ENCODE measurements at regions not wholly inside any gene's neighbourhood (a gene's known extent, or its start where the extent isn't known, plus 50 kb on each side); places are given as distances from the start of the nearest gene placed in this dataset.

DNA sequence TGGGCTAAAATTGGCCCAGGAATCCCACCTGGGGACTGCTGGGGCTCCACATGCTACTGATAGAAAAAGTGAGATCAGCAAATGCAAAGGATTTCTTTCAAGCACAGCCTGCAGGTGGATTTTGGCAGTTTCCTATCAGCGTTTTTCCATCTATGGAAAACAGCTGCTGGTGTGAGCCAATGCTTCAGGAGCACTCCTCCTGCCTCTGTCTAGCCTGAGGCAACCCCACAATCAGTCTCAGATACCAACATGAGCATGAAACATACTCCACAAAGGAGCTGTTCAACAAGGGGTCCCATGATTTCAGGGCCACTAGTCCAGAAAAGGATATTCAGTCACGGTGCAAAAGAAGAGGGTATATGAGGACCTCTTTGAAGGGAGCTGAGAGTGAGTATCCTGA is 311.5 kb upstream of the THBS1 start:
- H3K4me3 ChIP-seq (ENCODE audit: control insufficient read depth, low read depth, low read length): no peak overlapping the region
- DNase-seq (ENCODE audit: low read depth): no peak
- TF ChIP-seq, protein P1, sequence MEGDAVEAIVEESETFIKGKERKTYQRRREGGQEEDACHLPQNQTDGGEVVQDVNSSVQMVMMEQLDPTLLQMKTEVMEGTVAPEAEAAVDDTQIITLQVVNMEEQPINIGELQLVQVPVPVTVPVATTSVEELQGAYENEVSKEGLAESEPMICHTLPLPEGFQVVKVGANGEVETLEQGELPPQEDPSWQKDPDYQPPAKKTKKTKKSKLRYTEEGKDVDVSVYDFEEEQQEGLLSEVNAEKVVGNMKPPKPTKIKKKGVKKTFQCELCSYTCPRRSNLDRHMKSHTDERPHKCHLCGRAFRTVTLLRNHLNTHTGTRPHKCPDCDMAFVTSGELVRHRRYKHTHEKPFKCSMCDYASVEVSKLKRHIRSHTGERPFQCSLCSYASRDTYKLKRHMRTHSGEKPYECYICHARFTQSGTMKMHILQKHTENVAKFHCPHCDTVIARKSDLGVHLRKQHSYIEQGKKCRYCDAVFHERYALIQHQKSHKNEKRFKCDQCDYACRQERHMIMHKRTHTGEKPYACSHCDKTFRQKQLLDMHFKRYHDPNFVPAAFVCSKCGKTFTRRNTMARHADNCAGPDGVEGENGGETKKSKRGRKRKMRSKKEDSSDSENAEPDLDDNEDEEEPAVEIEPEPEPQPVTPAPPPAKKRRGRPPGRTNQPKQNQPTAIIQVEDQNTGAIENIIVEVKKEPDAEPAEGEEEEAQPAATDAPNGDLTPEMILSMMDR (conservative IDR thresholded peaks at IDR 0.05; ENCODE audit: control insufficient read depth, insufficient read depth, low read depth, low read length): no peak

DNA sequence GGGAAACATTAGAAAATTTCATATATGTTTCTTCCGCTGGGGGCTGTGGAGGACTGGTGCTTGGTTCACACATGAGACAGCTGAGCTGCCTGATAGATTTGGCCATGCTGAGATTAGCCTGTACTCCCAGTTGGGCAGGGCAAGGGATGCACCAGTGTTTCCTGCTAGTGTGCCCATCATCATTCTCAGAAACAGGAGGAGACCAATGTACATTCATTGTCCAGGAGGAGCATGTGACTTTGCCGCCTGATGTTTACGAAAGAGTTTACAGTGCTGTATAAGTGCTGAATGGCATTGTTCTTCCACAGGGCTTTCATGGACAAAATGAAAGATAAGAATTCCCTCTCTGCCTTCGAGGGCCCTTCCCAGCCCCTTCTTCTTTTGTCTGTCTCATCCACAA is 311.1 kb upstream of the THBS1 start:
- H3K4me3 ChIP-seq (ENCODE audit: control insufficient read depth, low read depth, low read length): no peak overlapping the region
- TF ChIP-seq, protein P1 (conservative IDR thresholded peaks at IDR 0.05; ENCODE audit: control insufficient read depth, insufficient read depth, low read depth, low read length): no peak
- no peak for DNase-seq (ENCODE audit: low read depth)

DNA sequence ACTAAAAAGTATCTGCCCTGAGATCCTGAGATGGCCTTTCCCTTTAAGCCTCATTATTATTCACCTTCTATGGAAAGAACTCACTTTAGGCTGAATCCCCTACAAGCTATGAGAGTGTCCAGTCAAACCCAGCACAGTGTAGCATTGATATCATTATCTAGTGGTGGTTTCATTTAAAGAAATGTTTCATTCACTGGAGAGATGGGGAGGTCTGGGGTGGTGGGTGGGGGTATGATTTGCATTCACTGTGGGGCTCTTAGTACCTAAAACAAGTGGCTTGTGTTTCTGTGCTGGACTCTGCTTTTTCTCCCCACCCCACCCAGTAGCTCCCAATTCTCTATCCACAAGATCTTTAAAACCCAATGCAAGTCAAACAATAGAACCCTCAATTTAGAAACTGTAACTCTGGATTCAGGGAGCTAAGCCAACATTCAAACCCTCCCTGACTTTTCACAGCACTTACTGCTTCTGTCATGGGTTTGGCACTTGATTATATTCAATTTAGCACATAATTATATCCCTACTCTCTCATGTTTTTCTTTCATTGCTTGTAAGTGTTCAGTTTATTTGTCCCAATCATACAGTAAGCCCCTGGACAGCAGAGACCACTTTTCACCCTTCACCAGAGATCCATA is 310.5 kb upstream of the THBS1 start:
- TF ChIP-seq, protein P1 (conservative IDR thresholded peaks at IDR 0.05; ENCODE audit: control insufficient read depth, insufficient read depth, low read depth, low read length): no peak
- DNase-seq (ENCODE audit: low read depth): no peak
- no peak overlapping the region for H3K4me3 ChIP-seq (ENCODE audit: control insufficient read depth, low read depth, low read length)

DNA sequence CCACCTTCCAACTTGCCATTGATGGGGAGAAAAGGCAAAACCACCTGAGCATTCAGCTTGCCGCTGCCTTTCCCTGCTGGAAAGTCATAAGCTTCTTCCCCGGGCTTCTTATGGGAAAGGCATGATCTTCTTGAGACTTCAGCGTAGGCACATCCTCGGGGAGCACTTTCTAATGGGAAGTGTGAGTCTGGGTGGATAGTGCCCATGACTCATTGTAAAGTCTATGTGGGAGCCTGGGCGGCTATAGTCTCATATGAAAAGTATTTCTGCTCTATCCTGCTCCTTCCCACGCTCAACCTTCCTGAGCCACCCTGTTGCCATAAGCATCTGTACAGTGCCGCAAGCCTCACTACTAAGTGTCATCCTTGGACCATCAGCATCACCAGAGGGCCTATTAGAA is 309.9 kb upstream of the THBS1 start:
- TF ChIP-seq, protein P1 (conservative IDR thresholded peaks at IDR 0.05; ENCODE audit: control insufficient read depth, insufficient read depth, low read depth, low read length): no peak
- DNase-seq (ENCODE audit: low read depth): peak; percentile 96
- H3K4me3 ChIP-seq (ENCODE audit: control insufficient read depth, low read depth, low read length): no peak overlapping the region

DNA sequence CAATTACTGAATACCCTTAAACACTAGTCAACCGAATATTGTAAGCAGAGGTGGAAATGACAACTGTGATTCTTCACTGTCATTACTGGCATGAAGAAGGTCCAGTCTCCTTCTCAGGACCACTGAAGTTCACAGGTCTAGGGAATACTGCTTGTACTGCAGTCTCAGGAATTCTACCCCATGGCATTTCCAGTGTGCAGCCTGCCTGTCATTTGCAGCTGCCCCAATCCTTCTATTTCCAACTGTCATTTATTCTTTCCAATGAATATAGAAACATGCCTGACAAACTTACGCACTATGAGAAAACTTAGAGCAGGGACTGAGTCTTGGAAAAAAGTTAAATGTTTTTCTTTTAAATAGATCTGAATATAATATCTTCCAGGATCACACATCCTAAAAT is 308.0 kb upstream of the THBS1 start:
- no peak for DNase-seq (ENCODE audit: low read depth)
- no peak overlapping the region for H3K4me3 ChIP-seq (ENCODE audit: control insufficient read depth, low read depth, low read length)
- TF ChIP-seq, protein P1 (conservative IDR thresholded peaks at IDR 0.05; ENCODE audit: control insufficient read depth, insufficient read depth, low read depth, low read length): no peak

DNA sequence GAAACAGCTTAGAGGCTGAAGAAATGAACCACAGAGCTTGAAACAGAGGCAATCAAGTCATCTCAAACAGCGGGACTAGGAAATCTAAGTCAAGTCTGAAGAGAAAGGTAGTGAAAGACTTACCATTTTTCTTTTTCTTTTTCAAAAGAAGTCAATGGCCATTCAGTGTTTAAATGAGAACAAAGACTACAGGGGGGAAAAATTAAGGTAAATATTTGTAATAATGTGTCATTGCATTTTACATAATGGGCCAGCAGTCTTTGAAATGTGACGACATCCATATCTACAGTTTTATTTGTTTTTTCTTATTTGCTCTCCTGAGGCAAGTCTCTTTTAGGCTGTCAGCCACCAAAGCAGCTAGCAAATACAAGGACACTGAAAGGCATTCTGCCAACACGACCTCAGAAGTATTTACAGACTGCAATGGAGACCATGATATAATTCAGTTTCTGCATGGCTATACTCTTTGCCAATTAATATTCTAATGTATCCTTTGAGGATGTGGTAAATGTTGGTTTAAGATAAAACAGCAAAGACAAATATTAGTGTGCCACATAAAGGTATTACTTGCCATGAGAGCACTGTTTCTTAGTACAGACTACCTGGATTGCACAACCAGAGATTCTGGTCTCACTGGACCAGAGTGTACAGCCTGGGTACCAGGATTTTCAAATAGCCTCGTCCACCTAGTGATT is 307.0 kb upstream of the THBS1 start:
- no peak for DNase-seq (ENCODE audit: low read depth)
- TF ChIP-seq, protein P1 (conservative IDR thresholded peaks at IDR 0.05; ENCODE audit: control insufficient read depth, insufficient read depth, low read depth, low read length): no peak
- H3K4me3 ChIP-seq (ENCODE audit: control insufficient read depth, low read depth, low read length): no peak overlapping the region
